Liver (tissue), 8 donors: ENCODE measurements at regions not wholly inside any gene's neighbourhood (a gene's known extent, or its start where the extent isn't known, plus 50 kb on each side); places are given as distances from the start of the nearest gene placed in this dataset.

Source experiments
- DNase-seq: peaks from one replicate; pipeline ENCODE4 v3.0.0-alpha.2; 2017; ENCODE audit warnings: low spot score
- H3K27ac ChIP-seq, 2 donors: one replicate each; pipeline ENCODE4 v1.7.0; 2013; ENCODE audit warnings: inconsistent platforms in 2 of 2, low read length in 2 of 2, control low read depth in 1 of 2, low read depth in 1 of 2, mild to moderate bottlenecking in 1 of 2
- H3K27me3 ChIP-seq, 4 donors: one replicate each; pipeline versions ENCODE4 v1.6.1 to v1.7.0; 2013; ENCODE audit warnings: low read length in 3 of 4, inconsistent platforms in 1 of 4, mild to moderate bottlenecking in 1 of 4, moderate library complexity in 1 of 4; ENCODE audit not compliant: control insufficient read depth in 4 of 4, insufficient read depth in 4 of 4
- H3K36me3 ChIP-seq, 4 donors: one replicate each; pipeline versions ENCODE4 v1.6.1 to v1.7.0; 2013; ENCODE audit warnings: low read length in 3 of 4, mild to moderate bottlenecking in 3 of 4, low read depth in 1 of 4, moderate library complexity in 1 of 4; ENCODE audit not compliant: control insufficient read depth in 4 of 4, insufficient read depth in 3 of 4
- H3K4me1 ChIP-seq, 4 donors: one replicate each; pipeline versions ENCODE4 v1.6.1 to v1.7.0; 2013; ENCODE audit warnings: low read length in 3 of 4, mild to moderate bottlenecking in 3 of 4, moderate library complexity in 1 of 4; ENCODE audit not compliant: control insufficient read depth in 4 of 4, insufficient read depth in 4 of 4
- H3K4me3 ChIP-seq, 3 donors: one replicate each; pipeline versions ENCODE4 v1.6.1 to v1.7.0; 2013; ENCODE audit warnings: low read length in 3 of 3, control low read depth in 1 of 3, low read depth in 1 of 3, mild to moderate bottlenecking in 1 of 3
- H3K9ac ChIP-seq, 2 donors: one replicate each; pipeline ENCODE4 v1.7.0; 2013; ENCODE audit warnings: low read length in 2 of 2, mild to moderate bottlenecking in 2 of 2, moderate library complexity in 2 of 2, control low read depth in 1 of 2, low read depth in 1 of 2
- H3K9me3 ChIP-seq, 4 donors: one replicate each; pipeline versions ENCODE4 v1.6.1 to v1.7.0; 2013; ENCODE audit warnings: low read length in 3 of 4; ENCODE audit not compliant: control insufficient read depth in 4 of 4
- EGR1 ChIP-seq, 2 donors: IDR thresholded peaks; 2 replicates each; pipeline ENCODE4 v1.6.1; 2016 to 2018; ENCODE audit warnings: antibody characterized with exemption in 2 of 2, low read depth in 2 of 2
- FOXA1 ChIP-seq: IDR thresholded peaks from 2 replicates; pipeline ENCODE4 v1.6.1; 2016; ENCODE audit warnings: antibody characterized with exemption
- GABPA ChIP-seq, 2 donors: IDR thresholded peaks in 1 of 2; conservative IDR thresholded peaks in 1 of 2; 2 replicates each; pipeline ENCODE4 v1.6.1; 2016; ENCODE audit warnings: antibody characterized with exemption in 2 of 2, mild to moderate bottlenecking in 1 of 2, moderate library complexity in 1 of 2
- HNF4A ChIP-seq, 2 donors: conservative IDR thresholded peaks; 2 replicates each; pipeline ENCODE4 v1.6.1; 2016; ENCODE audit warnings: antibody characterized with exemption in 2 of 2, mild to moderate bottlenecking in 2 of 2
- HNF4G ChIP-seq: IDR thresholded peaks from 2 replicates; pipeline ENCODE4 v1.6.1; 2016; ENCODE audit warnings: antibody characterized with exemption
- JUND ChIP-seq, 2 donors: IDR thresholded peaks; 2 replicates each; pipeline ENCODE4 v1.6.1; 2016; ENCODE audit warnings: antibody characterized with exemption in 2 of 2
- NR2F2 ChIP-seq: IDR thresholded peaks from 2 replicates; pipeline ENCODE4 v1.6.1; 2016; ENCODE audit warnings: antibody characterized with exemption
- RXRA ChIP-seq, 2 donors: IDR thresholded peaks; 2 replicates each; pipeline ENCODE4 v1.6.1; 2017 to 2018; ENCODE audit warnings: antibody characterized with exemption in 2 of 2, mild to moderate bottlenecking in 1 of 2
- SP1 ChIP-seq: IDR thresholded peaks from 2 replicates; pipeline ENCODE4 v1.6.1; 2018; ENCODE audit warnings: antibody characterized with exemption, mild to moderate bottlenecking
- TAF1 ChIP-seq: conservative IDR thresholded peaks from 2 replicates; pipeline ENCODE4 v1.6.1; 2016; ENCODE audit warnings: antibody characterized with exemption, mild to moderate bottlenecking
- YY1 ChIP-seq: IDR thresholded peaks from 2 replicates; pipeline ENCODE4 v1.6.1; 2016; ENCODE audit warnings: antibody characterized with exemption, mild to moderate bottlenecking
- WGBS: extraction: QIAGEN DNeasy Blood & Tissue Kit; methylation state at CpG from one replicate; pipeline ENCODE4 v1.1.7; 2013; 5-methylcytosine and 5-hydroxymethylcytosine counted together
- TF ChIP-seq, protein P1 (sequence below): IDR thresholded peaks from 2 replicates; pipeline ENCODE4 v1.6.1; 2016; ENCODE audit warnings: antibody characterized with exemption
- TF ChIP-seq, protein P2 (sequence below): IDR thresholded peaks from 2 replicates; pipeline ENCODE4 v1.6.1; 2016; ENCODE audit warnings: antibody characterized with exemption
- TF ChIP-seq, protein P3 (sequence below): IDR thresholded peaks from 2 replicates; pipeline ENCODE4 v1.6.1; 2016; ENCODE audit warnings: antibody characterized with exemption, mild to moderate bottlenecking
- TF ChIP-seq, protein P4 (sequence below): IDR thresholded peaks from 2 replicates; pipeline ENCODE4 v1.6.1; 2016; ENCODE audit warnings: antibody characterized with exemption
- TF ChIP-seq, protein P5 (sequence below): fragments of 150-350 bp; IDR thresholded peaks from 2 replicates; pipeline ENCODE4 v1.5.1; 2017; ENCODE audit warnings: improper control_type of control experiment, low read depth, low read length; ENCODE audit not compliant: missing input control
- donor health status: healthy.
- donor health status: healthy.
- donor health status: healthy.
- donor health status: healthy.
- donor health status: healthy.

DNA sequence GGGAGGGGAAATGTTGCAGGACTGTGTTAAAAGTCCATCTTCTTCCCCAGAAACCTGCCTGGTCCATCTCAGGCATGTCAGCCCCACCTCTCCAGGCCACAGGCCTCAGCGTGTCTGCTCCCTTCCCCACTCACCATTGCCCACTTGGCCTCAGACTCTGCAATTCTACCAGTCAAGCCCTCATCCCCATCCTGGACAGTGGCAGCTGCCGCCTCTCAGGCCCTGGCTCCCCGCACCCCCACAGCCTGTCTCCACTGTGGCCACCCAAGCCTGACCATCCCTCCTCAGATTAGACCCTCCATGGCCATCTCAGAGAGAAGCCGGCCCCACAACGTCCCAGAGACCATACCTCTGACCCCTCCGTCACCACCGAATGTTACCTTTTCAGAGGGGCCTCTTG lies 89.9 kb downstream of the BARX1 start:
- H3K36me3 ChIP-seq = no peaks in the 10 kb centered on the region
- 94% methylated on average over 7 of the region's 7 CpGs for WGBS
- H3K27ac ChIP-seq = no peak overlapping the region
- TF ChIP-seq YY1 (no peak), NR2F2 (no peak), FOXA1 (no peak), GABPA (IDR thresholded peaks at IDR 0.05 in 1 of 2, conservative IDR thresholded peaks at IDR 0.05 in 1 of 2) (no peak), SP1 (no peak), RXRA (IDR thresholded peaks at IDR 0.05) (no peak), TAF1 (no peak), HNF4A (conservative IDR thresholded peaks at IDR 0.05) (no peak), JUND (IDR thresholded peaks at IDR 0.05) (no peak), EGR1 (IDR thresholded peaks at IDR 0.05; ENCODE audit: low read depth in 2 of 2) (no peak), HNF4G (no peak)
- TF ChIP-seq, protein P1, sequence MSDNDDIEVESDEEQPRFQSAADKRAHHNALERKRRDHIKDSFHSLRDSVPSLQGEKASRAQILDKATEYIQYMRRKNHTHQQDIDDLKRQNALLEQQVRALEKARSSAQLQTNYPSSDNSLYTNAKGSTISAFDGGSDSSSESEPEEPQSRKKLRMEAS = no peak
- TF ChIP-seq, protein P2, sequence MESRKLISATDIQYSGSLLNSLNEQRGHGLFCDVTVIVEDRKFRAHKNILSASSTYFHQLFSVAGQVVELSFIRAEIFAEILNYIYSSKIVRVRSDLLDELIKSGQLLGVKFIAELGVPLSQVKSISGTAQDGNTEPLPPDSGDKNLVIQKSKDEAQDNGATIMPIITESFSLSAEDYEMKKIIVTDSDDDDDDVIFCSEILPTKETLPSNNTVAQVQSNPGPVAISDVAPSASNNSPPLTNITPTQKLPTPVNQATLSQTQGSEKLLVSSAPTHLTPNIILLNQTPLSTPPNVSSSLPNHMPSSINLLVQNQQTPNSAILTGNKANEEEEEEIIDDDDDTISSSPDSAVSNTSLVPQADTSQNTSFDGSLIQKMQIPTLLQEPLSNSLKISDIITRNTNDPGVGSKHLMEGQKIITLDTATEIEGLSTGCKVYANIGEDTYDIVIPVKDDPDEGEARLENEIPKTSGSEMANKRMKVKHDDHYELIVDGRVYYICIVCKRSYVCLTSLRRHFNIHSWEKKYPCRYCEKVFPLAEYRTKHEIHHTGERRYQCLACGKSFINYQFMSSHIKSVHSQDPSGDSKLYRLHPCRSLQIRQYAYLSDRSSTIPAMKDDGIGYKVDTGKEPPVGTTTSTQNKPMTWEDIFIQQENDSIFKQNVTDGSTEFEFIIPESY = no peak
- TF ChIP-seq, protein P3, sequence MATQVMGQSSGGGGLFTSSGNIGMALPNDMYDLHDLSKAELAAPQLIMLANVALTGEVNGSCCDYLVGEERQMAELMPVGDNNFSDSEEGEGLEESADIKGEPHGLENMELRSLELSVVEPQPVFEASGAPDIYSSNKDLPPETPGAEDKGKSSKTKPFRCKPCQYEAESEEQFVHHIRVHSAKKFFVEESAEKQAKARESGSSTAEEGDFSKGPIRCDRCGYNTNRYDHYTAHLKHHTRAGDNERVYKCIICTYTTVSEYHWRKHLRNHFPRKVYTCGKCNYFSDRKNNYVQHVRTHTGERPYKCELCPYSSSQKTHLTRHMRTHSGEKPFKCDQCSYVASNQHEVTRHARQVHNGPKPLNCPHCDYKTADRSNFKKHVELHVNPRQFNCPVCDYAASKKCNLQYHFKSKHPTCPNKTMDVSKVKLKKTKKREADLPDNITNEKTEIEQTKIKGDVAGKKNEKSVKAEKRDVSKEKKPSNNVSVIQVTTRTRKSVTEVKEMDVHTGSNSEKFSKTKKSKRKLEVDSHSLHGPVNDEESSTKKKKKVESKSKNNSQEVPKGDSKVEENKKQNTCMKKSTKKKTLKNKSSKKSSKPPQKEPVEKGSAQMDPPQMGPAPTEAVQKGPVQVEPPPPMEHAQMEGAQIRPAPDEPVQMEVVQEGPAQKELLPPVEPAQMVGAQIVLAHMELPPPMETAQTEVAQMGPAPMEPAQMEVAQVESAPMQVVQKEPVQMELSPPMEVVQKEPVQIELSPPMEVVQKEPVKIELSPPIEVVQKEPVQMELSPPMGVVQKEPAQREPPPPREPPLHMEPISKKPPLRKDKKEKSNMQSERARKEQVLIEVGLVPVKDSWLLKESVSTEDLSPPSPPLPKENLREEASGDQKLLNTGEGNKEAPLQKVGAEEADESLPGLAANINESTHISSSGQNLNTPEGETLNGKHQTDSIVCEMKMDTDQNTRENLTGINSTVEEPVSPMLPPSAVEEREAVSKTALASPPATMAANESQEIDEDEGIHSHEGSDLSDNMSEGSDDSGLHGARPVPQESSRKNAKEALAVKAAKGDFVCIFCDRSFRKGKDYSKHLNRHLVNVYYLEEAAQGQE = no peak
- TF ChIP-seq, protein P4, sequence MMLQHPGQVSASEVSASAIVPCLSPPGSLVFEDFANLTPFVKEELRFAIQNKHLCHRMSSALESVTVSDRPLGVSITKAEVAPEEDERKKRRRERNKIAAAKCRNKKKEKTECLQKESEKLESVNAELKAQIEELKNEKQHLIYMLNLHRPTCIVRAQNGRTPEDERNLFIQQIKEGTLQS = no peak
- TF ChIP-seq, protein P5, sequence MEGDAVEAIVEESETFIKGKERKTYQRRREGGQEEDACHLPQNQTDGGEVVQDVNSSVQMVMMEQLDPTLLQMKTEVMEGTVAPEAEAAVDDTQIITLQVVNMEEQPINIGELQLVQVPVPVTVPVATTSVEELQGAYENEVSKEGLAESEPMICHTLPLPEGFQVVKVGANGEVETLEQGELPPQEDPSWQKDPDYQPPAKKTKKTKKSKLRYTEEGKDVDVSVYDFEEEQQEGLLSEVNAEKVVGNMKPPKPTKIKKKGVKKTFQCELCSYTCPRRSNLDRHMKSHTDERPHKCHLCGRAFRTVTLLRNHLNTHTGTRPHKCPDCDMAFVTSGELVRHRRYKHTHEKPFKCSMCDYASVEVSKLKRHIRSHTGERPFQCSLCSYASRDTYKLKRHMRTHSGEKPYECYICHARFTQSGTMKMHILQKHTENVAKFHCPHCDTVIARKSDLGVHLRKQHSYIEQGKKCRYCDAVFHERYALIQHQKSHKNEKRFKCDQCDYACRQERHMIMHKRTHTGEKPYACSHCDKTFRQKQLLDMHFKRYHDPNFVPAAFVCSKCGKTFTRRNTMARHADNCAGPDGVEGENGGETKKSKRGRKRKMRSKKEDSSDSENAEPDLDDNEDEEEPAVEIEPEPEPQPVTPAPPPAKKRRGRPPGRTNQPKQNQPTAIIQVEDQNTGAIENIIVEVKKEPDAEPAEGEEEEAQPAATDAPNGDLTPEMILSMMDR = no peak
- no peaks in the 10 kb centered on the region for H3K9me3 ChIP-seq
- peaks cover 0 to 4% (median 0%) of the 10 kb centered on the region in 4 donors for H3K27me3 ChIP-seq
- H3K4me1 ChIP-seq = no peaks in the 10 kb centered on the region
- H3K4me3 ChIP-seq = no peak overlapping the region
- H3K9ac ChIP-seq = no peak overlapping the region
- no peak for DNase-seq

DNA sequence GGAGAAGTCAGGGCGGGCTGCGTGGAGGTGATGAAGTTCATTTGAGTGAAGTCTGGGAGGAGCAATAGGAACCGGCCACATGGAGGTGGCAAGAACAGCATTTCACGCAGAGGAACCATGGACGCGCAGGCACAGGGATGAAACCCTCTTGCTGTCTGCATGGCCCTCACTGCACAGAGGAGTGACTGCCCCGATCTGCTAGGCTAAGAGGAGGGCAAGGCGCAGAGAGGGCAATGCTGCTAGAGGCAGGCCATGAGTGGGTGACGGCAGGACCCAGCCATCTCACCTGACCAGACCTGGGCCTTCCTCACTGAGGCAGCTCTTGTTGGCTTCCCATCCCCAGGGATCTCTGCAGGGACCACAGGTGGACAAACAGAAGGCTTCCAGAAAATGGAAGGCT lies 90.3 kb downstream of the BARX1 start:
- no peaks in the 10 kb centered on the region for H3K4me1 ChIP-seq
- H3K9ac ChIP-seq = no peak overlapping the region
- H3K9me3 ChIP-seq = no peaks in the 10 kb centered on the region
- no peak overlapping the region for H3K4me3 ChIP-seq
- 92% methylated on average over 9 of the region's 9 CpGs for WGBS
- no peak overlapping the region for H3K27ac ChIP-seq
- TF ChIP-seq, protein P1 = no peak
- TF ChIP-seq GABPA (IDR thresholded peaks at IDR 0.05 in 1 of 2, conservative IDR thresholded peaks at IDR 0.05 in 1 of 2) (no peak), HNF4A (conservative IDR thresholded peaks at IDR 0.05) (no peak), SP1 (no peak), JUND (IDR thresholded peaks at IDR 0.05) (no peak), HNF4G (no peak), TAF1 (no peak)
- TF ChIP-seq, protein P2 = no peak
- TF ChIP-seq, protein P4 = no peak
- no peaks in the 10 kb centered on the region for H3K36me3 ChIP-seq
- peaks cover 0 to 4% (median 0%) of the 10 kb centered on the region in 4 donors for H3K27me3 ChIP-seq
- no peak for DNase-seq
